ENCODE measurements at regions not wholly inside any gene's neighbourhood (a gene's known extent, or its start where the extent isn't known, plus 50 kb on each side); places are given as distances from the start of the nearest gene placed in this dataset.

DNA sequence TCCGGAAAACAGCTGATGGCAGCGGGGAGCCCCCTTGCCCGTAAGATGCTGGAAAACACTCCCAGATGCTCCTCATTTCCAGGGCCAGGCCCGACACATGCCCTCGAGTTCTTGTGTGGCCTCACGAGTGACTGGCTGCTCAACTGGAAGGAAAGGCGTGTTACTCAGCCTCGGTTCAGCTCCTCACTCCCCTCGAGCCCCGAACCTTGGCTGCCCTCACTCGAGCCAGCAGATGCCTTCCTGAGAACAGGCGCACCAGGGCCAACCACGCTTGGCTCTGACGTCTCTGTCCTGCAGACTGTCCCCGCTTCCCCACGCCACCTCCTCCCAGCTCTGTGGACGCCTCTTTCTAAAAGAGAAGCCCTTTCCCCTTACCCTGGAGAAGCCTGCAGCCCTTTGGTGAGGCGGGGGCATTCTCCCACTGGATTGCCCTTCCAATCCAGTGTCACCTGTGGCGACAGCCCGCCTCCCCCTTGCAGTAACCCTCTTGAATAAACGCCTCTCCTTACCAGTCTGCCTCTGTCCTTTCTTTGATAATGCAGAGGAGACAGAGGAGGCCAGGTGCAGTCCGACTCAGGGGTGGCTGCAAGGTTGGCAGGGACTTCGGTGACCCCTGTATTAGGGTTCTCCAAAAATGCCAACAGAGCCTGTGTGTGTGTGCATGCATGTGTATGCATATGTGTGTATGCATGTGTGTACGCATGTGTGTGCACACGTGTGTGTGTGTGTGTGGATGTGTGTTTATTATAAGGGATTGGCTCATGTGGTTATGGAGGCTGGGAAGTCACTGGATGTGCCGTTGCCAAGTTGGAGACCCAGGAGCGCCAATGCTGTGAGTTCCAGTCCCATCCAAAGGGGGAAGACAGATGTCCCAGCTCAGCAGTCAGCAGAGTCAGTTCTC lies 166.3 kb downstream of the KIF26A start:
- TF ChIP-seq HDAC2 (IDR thresholded peaks at IDR 0.05), result no peak
- TF ChIP-seq, protein P1, sequence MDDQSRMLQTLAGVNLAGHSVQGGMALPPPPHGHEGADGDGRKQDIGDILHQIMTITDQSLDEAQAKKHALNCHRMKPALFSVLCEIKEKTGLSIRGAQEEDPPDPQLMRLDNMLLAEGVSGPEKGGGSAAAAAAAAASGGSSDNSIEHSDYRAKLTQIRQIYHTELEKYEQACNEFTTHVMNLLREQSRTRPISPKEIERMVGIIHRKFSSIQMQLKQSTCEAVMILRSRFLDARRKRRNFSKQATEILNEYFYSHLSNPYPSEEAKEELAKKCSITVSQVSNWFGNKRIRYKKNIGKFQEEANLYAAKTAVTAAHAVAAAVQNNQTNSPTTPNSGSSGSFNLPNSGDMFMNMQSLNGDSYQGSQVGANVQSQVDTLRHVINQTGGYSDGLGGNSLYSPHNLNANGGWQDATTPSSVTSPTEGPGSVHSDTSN (IDR thresholded peaks at IDR 0.05), result no peak
- TF ChIP-seq POLR2A (IDR thresholded peaks at IDR 0.05; ENCODE audit: low read length), result no peak
- TF ChIP-seq, protein P2, sequence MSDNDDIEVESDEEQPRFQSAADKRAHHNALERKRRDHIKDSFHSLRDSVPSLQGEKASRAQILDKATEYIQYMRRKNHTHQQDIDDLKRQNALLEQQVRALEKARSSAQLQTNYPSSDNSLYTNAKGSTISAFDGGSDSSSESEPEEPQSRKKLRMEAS (IDR thresholded peaks at IDR 0.05), result no peak
- TF ChIP-seq, protein P3, sequence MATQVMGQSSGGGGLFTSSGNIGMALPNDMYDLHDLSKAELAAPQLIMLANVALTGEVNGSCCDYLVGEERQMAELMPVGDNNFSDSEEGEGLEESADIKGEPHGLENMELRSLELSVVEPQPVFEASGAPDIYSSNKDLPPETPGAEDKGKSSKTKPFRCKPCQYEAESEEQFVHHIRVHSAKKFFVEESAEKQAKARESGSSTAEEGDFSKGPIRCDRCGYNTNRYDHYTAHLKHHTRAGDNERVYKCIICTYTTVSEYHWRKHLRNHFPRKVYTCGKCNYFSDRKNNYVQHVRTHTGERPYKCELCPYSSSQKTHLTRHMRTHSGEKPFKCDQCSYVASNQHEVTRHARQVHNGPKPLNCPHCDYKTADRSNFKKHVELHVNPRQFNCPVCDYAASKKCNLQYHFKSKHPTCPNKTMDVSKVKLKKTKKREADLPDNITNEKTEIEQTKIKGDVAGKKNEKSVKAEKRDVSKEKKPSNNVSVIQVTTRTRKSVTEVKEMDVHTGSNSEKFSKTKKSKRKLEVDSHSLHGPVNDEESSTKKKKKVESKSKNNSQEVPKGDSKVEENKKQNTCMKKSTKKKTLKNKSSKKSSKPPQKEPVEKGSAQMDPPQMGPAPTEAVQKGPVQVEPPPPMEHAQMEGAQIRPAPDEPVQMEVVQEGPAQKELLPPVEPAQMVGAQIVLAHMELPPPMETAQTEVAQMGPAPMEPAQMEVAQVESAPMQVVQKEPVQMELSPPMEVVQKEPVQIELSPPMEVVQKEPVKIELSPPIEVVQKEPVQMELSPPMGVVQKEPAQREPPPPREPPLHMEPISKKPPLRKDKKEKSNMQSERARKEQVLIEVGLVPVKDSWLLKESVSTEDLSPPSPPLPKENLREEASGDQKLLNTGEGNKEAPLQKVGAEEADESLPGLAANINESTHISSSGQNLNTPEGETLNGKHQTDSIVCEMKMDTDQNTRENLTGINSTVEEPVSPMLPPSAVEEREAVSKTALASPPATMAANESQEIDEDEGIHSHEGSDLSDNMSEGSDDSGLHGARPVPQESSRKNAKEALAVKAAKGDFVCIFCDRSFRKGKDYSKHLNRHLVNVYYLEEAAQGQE (IDR thresholded peaks at IDR 0.05), result no peak
- TF ChIP-seq, protein P4, sequence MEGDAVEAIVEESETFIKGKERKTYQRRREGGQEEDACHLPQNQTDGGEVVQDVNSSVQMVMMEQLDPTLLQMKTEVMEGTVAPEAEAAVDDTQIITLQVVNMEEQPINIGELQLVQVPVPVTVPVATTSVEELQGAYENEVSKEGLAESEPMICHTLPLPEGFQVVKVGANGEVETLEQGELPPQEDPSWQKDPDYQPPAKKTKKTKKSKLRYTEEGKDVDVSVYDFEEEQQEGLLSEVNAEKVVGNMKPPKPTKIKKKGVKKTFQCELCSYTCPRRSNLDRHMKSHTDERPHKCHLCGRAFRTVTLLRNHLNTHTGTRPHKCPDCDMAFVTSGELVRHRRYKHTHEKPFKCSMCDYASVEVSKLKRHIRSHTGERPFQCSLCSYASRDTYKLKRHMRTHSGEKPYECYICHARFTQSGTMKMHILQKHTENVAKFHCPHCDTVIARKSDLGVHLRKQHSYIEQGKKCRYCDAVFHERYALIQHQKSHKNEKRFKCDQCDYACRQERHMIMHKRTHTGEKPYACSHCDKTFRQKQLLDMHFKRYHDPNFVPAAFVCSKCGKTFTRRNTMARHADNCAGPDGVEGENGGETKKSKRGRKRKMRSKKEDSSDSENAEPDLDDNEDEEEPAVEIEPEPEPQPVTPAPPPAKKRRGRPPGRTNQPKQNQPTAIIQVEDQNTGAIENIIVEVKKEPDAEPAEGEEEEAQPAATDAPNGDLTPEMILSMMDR (IDR thresholded peaks at IDR 0.05), result no peak
- TF ChIP-seq NR3C1 (IDR thresholded peaks at IDR 0.05), result no peak
- no peak for TF ChIP-seq MYC (IDR thresholded peaks at IDR 0.05; ENCODE audit: borderline replicate concordance, low read length)
- no peak for TF ChIP-seq BHLHE40 (IDR thresholded peaks at IDR 0.05; ENCODE audit: low read depth, low read length)

Data from A549 (cell line).